ENCODE measurements at regions not wholly inside any gene's neighbourhood (a gene's known extent, or its start where the extent isn't known, plus 50 kb on each side); places are given as distances from the start of the nearest gene placed in this dataset.

GRCh38 chr13:30829833-30830637, 76.0 kb upstream of the MEDAG start:
- no peak for TF ChIP-seq CTCF (IDR thresholded peaks at IDR 0.05)
- no peaks in the 10 kb centered on the region for H3K36me3 ChIP-seq (ENCODE audit: insufficient read depth in 1 of 2, low read depth in 1 of 2)
- H3K4me1 ChIP-seq, result no peaks in the 10 kb centered on the region
- intact Hi-C loops (cut with DNase I), result no loop called here
- no peak overlapping the region for H3K4me3 ChIP-seq
- no peaks in the 10 kb centered on the region for H3K9me3 ChIP-seq
- 41 to 49% (median 45%) methylated on average over 10 of the region's 10 CpGs for WGBS, 3 donors
- H3K27me3 ChIP-seq (ENCODE audit: insufficient read depth in 3 of 3, low read length in 2 of 3), result peaks cover 0 to 2% (median 0%) of the 10 kb centered on the region in 3 donors
- H3K27ac ChIP-seq, result no peak overlapping the region
- DNase-seq, result no peak
- ATAC-seq, result no peak

- intact Hi-C loops (cut with DNase I), result no loop called here
- Histone ChIP-seq H3K4me3 (no peak overlapping the region), H3K9me3 (no peaks in the 10 kb centered on the region), H3K27ac (no peak overlapping the region), H3K27me3 (ENCODE audit: insufficient read depth in 3 of 3, low read length in 2 of 3) (peaks cover 0 to 2% (median 0%) of the 10 kb centered on the region in 3 donors), H3K36me3 (ENCODE audit: insufficient read depth in 1 of 2, low read depth in 1 of 2) (no peaks in the 10 kb centered on the region), H3K4me1 (no peaks in the 10 kb centered on the region)
- DNase-seq, result no peak
- TF ChIP-seq CTCF (IDR thresholded peaks at IDR 0.05), result no peak
- no peak for ATAC-seq
- WGBS, 3 donors, result 93 to 100% (median 95%) methylated on average over 1 of the region's 1 CpG
These were observed 75.5 kb upstream of the MEDAG start for GRCh38 chr13:30830638-30830965.

GRCh38 chr13:30831515-30831914, 74.6 kb upstream of the MEDAG start:
- ATAC-seq, result no peak
- Histone ChIP-seq H3K4me1 (no peaks in the 10 kb centered on the region), H3K27ac (no peak overlapping the region), H3K36me3 (ENCODE audit: insufficient read depth in 1 of 2, low read depth in 1 of 2) (no peaks in the 10 kb centered on the region), H3K27me3 (ENCODE audit: insufficient read depth in 3 of 3, low read length in 2 of 3) (peaks cover 0 to 2% (median 0%) of the 10 kb centered on the region in 3 donors), H3K9me3 (no peaks in the 10 kb centered on the region), H3K4me3 (no peak overlapping the region)
- no peak for TF ChIP-seq CTCF (IDR thresholded peaks at IDR 0.05)
- WGBS, 3 donors, result 93 to 99% (median 94%) methylated on average over 4 of the region's 4 CpGs
- DNase-seq, result no peak
- intact Hi-C loops (cut with DNase I), result no loop called here

GRCh38 chr13:30832377-30832776, 73.7 kb upstream of the MEDAG start:
- Histone ChIP-seq H3K9me3 (no peaks in the 10 kb centered on the region), H3K4me1 (no peaks in the 10 kb centered on the region), H3K4me3 (no peak overlapping the region), H3K36me3 (ENCODE audit: insufficient read depth in 1 of 2, low read depth in 1 of 2) (no peaks in the 10 kb centered on the region), H3K27ac (no peak overlapping the region), H3K27me3 (ENCODE audit: insufficient read depth in 3 of 3, low read length in 2 of 3) (peaks cover 0 to 2% (median 0%) of the 10 kb centered on the region in 3 donors)
- ATAC-seq (no peak), DNase-seq (no peak)
- WGBS, 3 donors, result 92 to 96% (median 96%) methylated on average over 4 of the region's 4 CpGs
- intact Hi-C loops (cut with DNase I), result no loop called here
- TF ChIP-seq CTCF (IDR thresholded peaks at IDR 0.05), result no peak
